ENCODE measurements at regions not wholly inside any gene's neighbourhood (a gene's known extent, or its start where the extent isn't known, plus 50 kb on each side); places are given as distances from the start of the nearest gene placed in this dataset.

DNA sequence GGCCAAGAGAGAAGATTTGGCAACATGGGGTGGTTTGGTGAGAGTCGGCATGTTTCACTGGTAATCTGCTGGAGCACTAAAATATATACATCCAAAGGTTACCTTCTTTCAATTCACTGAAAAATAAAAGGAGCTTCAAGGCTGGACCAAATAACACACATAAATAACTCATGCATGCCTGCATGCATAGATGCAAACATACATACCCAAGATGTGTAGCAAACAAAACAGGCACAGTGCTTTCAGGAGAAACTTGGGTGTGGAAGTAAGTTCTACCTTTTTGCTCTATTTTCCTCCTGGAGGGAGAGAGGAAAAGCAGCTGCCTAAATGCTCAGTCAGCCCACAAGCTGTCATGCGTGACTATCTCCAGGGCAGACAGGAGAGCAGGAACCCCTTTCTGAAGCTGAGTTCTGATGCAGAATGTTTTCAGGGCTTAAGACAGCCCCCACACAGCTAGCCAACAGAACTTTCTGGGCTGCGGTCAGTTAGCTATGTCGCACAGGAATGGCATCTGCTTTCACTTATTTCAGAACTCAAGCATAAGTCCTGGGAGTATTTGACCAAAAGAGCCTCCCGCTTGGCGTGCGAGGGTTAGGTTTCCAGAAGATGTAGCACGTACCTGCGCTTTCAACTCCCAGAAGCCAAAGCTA, 166.2 kb downstream of the TOMM20 start:
- H2AFZ ChIP-seq (ENCODE audit: control insufficient read depth, low read length) = no peak overlapping the region
- no peaks in the 10 kb centered on the region for H3K9me3 ChIP-seq (ENCODE audit: control insufficient read depth, low read depth, low read length)
- FAIRE-seq (no peak), DNase-seq (ENCODE audit: low read depth, low spot score) (no peak)
- no peaks in the 10 kb centered on the region for H3K36me3 ChIP-seq (ENCODE audit: control insufficient read depth in 2 of 2, extremely low read depth in 1 of 2, insufficient read depth in 2 of 2, low read length in 2 of 2)
- no peak overlapping the region for H3K4me2 ChIP-seq (ENCODE audit: control insufficient read depth, extremely low read depth, insufficient read depth, low read depth, low read length)
- H3K27ac ChIP-seq (ENCODE audit: control insufficient read depth, insufficient read depth, low read length) = no peak overlapping the region
- H3K9ac ChIP-seq (ENCODE audit: control insufficient read depth, extremely low read depth, insufficient read depth, low read length) = no peak overlapping the region
- H4K20me1 ChIP-seq (ENCODE audit: control insufficient read depth, extremely low read depth, insufficient read depth, low read length) = no peaks in the 10 kb centered on the region
- no peak overlapping the region for H3K4me3 ChIP-seq (ENCODE audit: control insufficient read depth in 2 of 3, extremely low read depth in 1 of 3, insufficient read depth in 2 of 3, low read depth in 1 of 3, low read length in 3 of 3)
- H3K4me1 ChIP-seq (ENCODE audit: control insufficient read depth, extremely low read depth, insufficient read depth, low read length) = peaks cover 6% of the 10 kb centered on the region
- H3K79me2 ChIP-seq (ENCODE audit: control insufficient read depth, insufficient read depth, low read length) = no peaks in the 10 kb centered on the region
- no peaks in the 10 kb centered on the region for H3K9me1 ChIP-seq (ENCODE audit: control insufficient read depth, extremely low read depth, insufficient read depth, low read length)
- dilution Hi-C loops (cut with MboI; ENCODE audit: extremely low pct_ligation_motif_present, low sequenced_read_pairs) = no loop called here
- no peak for TF ChIP-seq EZH2 (IDR thresholded peaks at IDR 0.05; ENCODE audit: low read length)
- TF ChIP-seq CTCF (optimal IDR thresholded peaks at IDR 0.05 in 1 of 3, IDR thresholded peaks at IDR 0.05 in 1 of 3, conservative IDR thresholded peaks at IDR 0.05 in 1 of 3; ENCODE audit: extremely low read depth in 1 of 3, insufficient read depth in 2 of 3, low read length in 3 of 3) = no peak
- no peaks in the 10 kb centered on the region for H3K27me3 ChIP-seq (ENCODE audit: control insufficient read depth, extremely low read depth, insufficient read depth, low read length)

- H3K4me3 ChIP-seq (ENCODE audit: control insufficient read depth in 2 of 3, extremely low read depth in 1 of 3, insufficient read depth in 2 of 3, low read depth in 1 of 3, low read length in 3 of 3) = no peak overlapping the region
- DNase-seq (ENCODE audit: low read depth, low spot score) = no peak
- H3K79me2 ChIP-seq (ENCODE audit: control insufficient read depth, insufficient read depth, low read length) = no peaks in the 10 kb centered on the region
- H3K27me3 ChIP-seq (ENCODE audit: control insufficient read depth, extremely low read depth, insufficient read depth, low read length) = no peaks in the 10 kb centered on the region
- H3K36me3 ChIP-seq (ENCODE audit: control insufficient read depth in 2 of 2, extremely low read depth in 1 of 2, insufficient read depth in 2 of 2, low read length in 2 of 2) = no peaks in the 10 kb centered on the region
- no peaks in the 10 kb centered on the region for H3K9me3 ChIP-seq (ENCODE audit: control insufficient read depth, low read depth, low read length)
- H4K20me1 ChIP-seq (ENCODE audit: control insufficient read depth, extremely low read depth, insufficient read depth, low read length) = no peaks in the 10 kb centered on the region
- dilution Hi-C loops (cut with MboI; ENCODE audit: extremely low pct_ligation_motif_present, low sequenced_read_pairs) = no loop called here
- H3K9me1 ChIP-seq (ENCODE audit: control insufficient read depth, extremely low read depth, insufficient read depth, low read length) = no peaks in the 10 kb centered on the region
- peaks cover 8% of the 10 kb centered on the region for H3K4me1 ChIP-seq (ENCODE audit: control insufficient read depth, extremely low read depth, insufficient read depth, low read length)
- no peak for FAIRE-seq
- no peak overlapping the region for H3K27ac ChIP-seq (ENCODE audit: control insufficient read depth, insufficient read depth, low read length)
- no peak overlapping the region for H3K9ac ChIP-seq (ENCODE audit: control insufficient read depth, extremely low read depth, insufficient read depth, low read length)
- TF ChIP-seq EZH2 (IDR thresholded peaks at IDR 0.05; ENCODE audit: low read length) (no peak), CTCF (optimal IDR thresholded peaks at IDR 0.05 in 1 of 3, IDR thresholded peaks at IDR 0.05 in 1 of 3, conservative IDR thresholded peaks at IDR 0.05 in 1 of 3; ENCODE audit: extremely low read depth in 1 of 3, insufficient read depth in 2 of 3, low read length in 3 of 3) (no peak)
- H3K4me2 ChIP-seq (ENCODE audit: control insufficient read depth, extremely low read depth, insufficient read depth, low read depth, low read length) = no peak overlapping the region
- H2AFZ ChIP-seq (ENCODE audit: control insufficient read depth, low read length) = no peak overlapping the region
Observed at GRCh38 chr1:234961456-234962339, 166.9 kb downstream of the TOMM20 start.
